Panc1 (cell line): ENCODE measurements at regions not wholly inside any gene's neighbourhood (a gene's known extent, or its start where the extent isn't known, plus 50 kb on each side); places are given as distances from the start of the nearest gene placed in this dataset.

Experiments
- ATAC-seq: fragments of 200-7000 bp; cut with Tn5 transposase; 2 replicates; pipeline ENCODE4 v1.9.1; 2020; ENCODE audit warnings: mild to moderate bottlenecking, moderate library complexity
- BruUV-seq: library from RNA; stranded (reverse); fragments of 400-500 nt; replicated peaks from 2 replicates; lab custom pipeline; 2021; lab: Mats Ljungman, UMichigan
- CTCF ChIA-PET: fragments of 300-600 bp; sonication (Branson Sonifier 250); formaldehyde crosslinking; loops from one replicate; lab custom pipeline; 2022; ENCODE audit warnings: antibody characterized with exemption; lab: Charles Lee
- POLR2A ChIA-PET: fragments of 300-600 bp; sonication (Branson Sonifier 250); formaldehyde crosslinking; loops from one replicate; lab custom pipeline; 2022; ENCODE audit warnings: antibody characterized with exemption; lab: Charles Lee
- DNase-seq: peaks from one replicate; pipeline ENCODE4 v3.0.0-alpha.2; 2010; ENCODE audit warnings: low read depth, low spot score
- H3K27ac ChIP-seq: 2 replicates; pipeline ENCODE4 v1.5.1; 2011; ENCODE audit warnings: mild to moderate bottlenecking, low read length, inconsistent platforms
- H3K27me3 ChIP-seq: fragments of 200-500 bp; sonication (Bioruptor generic); 2 replicates; pipeline ENCODE4 v1.6.0; 2014; ENCODE audit warnings: low read length, inconsistent platforms; ENCODE audit not compliant: control insufficient read depth, insufficient read depth
- H3K36me3 ChIP-seq: fragments of 200-500 bp; sonication (Bioruptor generic); 2 replicates; pipeline ENCODE4 v1.5.1; 2014; ENCODE audit warnings: inconsistent platforms, mild to moderate bottlenecking, low read length, moderate library complexity; ENCODE audit not compliant: control insufficient read depth, insufficient read depth
- H3K4me1 ChIP-seq: 2 replicates; pipeline ENCODE4 v1.5.1; 2011; ENCODE audit warnings: inconsistent platforms, mild to moderate bottlenecking, low read length, moderate library complexity; ENCODE audit not compliant: control insufficient read depth, insufficient read depth
- H3K4me3 ChIP-seq, 2 experiments: 2 replicates each; pipeline ENCODE4 v1.5.1; 2011 to 2012; ENCODE audit warnings: low read depth in 2 of 2, low read length in 2 of 2, mild to moderate bottlenecking in 2 of 2, inconsistent platforms in 1 of 2, moderate library complexity in 1 of 2
- H3K9me3 ChIP-seq: fragments of 200-500 bp; sonication (Bioruptor generic); 2 replicates; pipeline ENCODE4 v1.5.1; 2014; ENCODE audit warnings: low read depth, mild to moderate bottlenecking, inconsistent platforms, low read length, moderate library complexity; ENCODE audit not compliant: control insufficient read depth, insufficient read depth
- CTCF ChIP-seq: fragments of 450-650 bp; IDR thresholded peaks from 2 replicates; pipeline ENCODE4 v1.5.1; 2017; ENCODE audit warnings: mild to moderate bottlenecking
- POLR2AphosphoS5 ChIP-seq: IDR thresholded peaks from 2 replicates; pipeline ENCODE4 v1.6.1; 2012; ENCODE audit warnings: mild to moderate bottlenecking, low read depth, low read length, moderate library complexity
- SIN3A ChIP-seq: IDR thresholded peaks from 2 replicates; pipeline ENCODE4 v1.6.1; 2012; ENCODE audit warnings: low read depth, mild to moderate bottlenecking, low read length, moderate library complexity, borderline replicate concordance; ENCODE audit not compliant: insufficient read depth
- TCF7L2 ChIP-seq: IDR thresholded peaks from 2 replicates; pipeline ENCODE4 v1.6.1; 2011; ENCODE audit warnings: mild to moderate bottlenecking, low read depth, low read length, inconsistent platforms
- in situ Hi-C: cut with HindIII; loops from 2 replicates; pipeline ENCODE4 v1.10.0; 2016; ENCODE audit warnings: low sequenced_read_pairs, low pct_unique_long_range_greater_than_20kb
- intact Hi-C: fragments of 100-400 bp; cut with micrococcal nuclease; formaldehyde crosslinking; loops from one replicate; pipeline ENCODE4 v1.10.0; 2022; ENCODE audit not compliant: unreplicated experiment
- TF ChIP-seq, protein P1 (sequence below), 2 experiments: IDR thresholded peaks; 2 replicates each; pipeline ENCODE4 v1.6.1; 2011 to 2012; ENCODE audit warnings: low read depth in 2 of 2, control low read depth in 1 of 2, low read length in 1 of 2, mild to moderate bottlenecking in 1 of 2, moderate library complexity in 1 of 2; ENCODE audit not compliant: insufficient read depth in 1 of 2

GRCh38 chr11:109027851-109028250 is 363.0 kb downstream of the DDX10 start:
- Histone ChIP-seq H3K9me3 (no peaks in the 10 kb centered on the region), H3K36me3 (no peaks in the 10 kb centered on the region), H3K27me3 (no peaks in the 10 kb centered on the region), H3K27ac (no peak overlapping the region), H3K4me1 (no peaks in the 10 kb centered on the region), H3K4me3 (no peak overlapping the region)
- intact Hi-C loops: no loop called here
- no TSS peak for BruUV-seq
- CTCF ChIA-PET: no interaction called here
- POLR2A ChIA-PET: no interaction called here
- in situ Hi-C loops: no loop called here
- TF ChIP-seq SIN3A (no peak), CTCF (no peak), TCF7L2 (no peak), POLR2AphosphoS5 (no peak)
- TF ChIP-seq, protein P1, sequence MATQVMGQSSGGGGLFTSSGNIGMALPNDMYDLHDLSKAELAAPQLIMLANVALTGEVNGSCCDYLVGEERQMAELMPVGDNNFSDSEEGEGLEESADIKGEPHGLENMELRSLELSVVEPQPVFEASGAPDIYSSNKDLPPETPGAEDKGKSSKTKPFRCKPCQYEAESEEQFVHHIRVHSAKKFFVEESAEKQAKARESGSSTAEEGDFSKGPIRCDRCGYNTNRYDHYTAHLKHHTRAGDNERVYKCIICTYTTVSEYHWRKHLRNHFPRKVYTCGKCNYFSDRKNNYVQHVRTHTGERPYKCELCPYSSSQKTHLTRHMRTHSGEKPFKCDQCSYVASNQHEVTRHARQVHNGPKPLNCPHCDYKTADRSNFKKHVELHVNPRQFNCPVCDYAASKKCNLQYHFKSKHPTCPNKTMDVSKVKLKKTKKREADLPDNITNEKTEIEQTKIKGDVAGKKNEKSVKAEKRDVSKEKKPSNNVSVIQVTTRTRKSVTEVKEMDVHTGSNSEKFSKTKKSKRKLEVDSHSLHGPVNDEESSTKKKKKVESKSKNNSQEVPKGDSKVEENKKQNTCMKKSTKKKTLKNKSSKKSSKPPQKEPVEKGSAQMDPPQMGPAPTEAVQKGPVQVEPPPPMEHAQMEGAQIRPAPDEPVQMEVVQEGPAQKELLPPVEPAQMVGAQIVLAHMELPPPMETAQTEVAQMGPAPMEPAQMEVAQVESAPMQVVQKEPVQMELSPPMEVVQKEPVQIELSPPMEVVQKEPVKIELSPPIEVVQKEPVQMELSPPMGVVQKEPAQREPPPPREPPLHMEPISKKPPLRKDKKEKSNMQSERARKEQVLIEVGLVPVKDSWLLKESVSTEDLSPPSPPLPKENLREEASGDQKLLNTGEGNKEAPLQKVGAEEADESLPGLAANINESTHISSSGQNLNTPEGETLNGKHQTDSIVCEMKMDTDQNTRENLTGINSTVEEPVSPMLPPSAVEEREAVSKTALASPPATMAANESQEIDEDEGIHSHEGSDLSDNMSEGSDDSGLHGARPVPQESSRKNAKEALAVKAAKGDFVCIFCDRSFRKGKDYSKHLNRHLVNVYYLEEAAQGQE (IDR thresholded peaks at IDR 0.05; ENCODE audit: insufficient read depth in 1 of 2, low read depth in 2 of 2, low read length in 1 of 2): no peak
- ATAC-seq: no peak
- DNase-seq: no peak

DNA sequence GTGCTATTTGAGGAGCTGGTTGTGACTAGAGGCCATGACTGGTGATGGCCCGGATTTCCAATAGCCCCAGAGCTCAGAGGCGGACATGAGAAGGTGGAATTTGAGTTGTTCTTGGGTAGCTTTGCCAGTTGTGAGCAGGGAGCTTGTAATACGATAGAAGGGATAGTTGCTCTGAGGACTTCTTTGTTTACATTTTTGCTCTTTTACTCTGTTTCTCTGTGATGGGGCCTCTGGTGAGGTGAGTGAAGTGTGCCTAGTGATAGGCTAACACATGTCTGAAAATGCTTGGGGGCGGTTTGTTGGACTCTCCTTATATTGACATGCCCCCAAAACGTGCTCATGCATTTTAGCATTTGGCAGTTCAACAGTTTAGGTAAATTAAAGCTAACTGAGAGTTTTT is 365.1 kb downstream of the DDX10 start:
- ChIA-PET CTCF (no interaction called here), POLR2A (no interaction called here)
- ATAC-seq: no peak
- H3K27me3 ChIP-seq: no peaks in the 10 kb centered on the region
- no TSS peak for BruUV-seq
- H3K36me3 ChIP-seq: no peaks in the 10 kb centered on the region
- TF ChIP-seq, protein P1 (IDR thresholded peaks at IDR 0.05; ENCODE audit: insufficient read depth in 1 of 2, low read depth in 2 of 2, low read length in 1 of 2): no peak
- no peak for TF ChIP-seq SIN3A
- no peak for TF ChIP-seq CTCF
- TF ChIP-seq TCF7L2: no peak
- TF ChIP-seq POLR2AphosphoS5: no peak
- no peak overlapping the region for H3K4me3 ChIP-seq
- intact Hi-C loops (no loop called here), in situ Hi-C loops (no loop called here)
- H3K9me3 ChIP-seq: no peaks in the 10 kb centered on the region
- no peaks in the 10 kb centered on the region for H3K4me1 ChIP-seq
- no peak for DNase-seq
- H3K27ac ChIP-seq: no peak overlapping the region
